T1000 (cell line): ENCODE measurements at regions not wholly inside any gene's neighbourhood (a gene's known extent, or its start where the extent isn't known, plus 50 kb on each side); places are given as distances from the start of the nearest gene placed in this dataset.

Experiments
- DNase-seq: peaks from one replicate; lab custom pipeline; 2025; ENCODE audit warnings: mixed read lengths; lab: John Stamatoyannopoulos, UW

DNA sequence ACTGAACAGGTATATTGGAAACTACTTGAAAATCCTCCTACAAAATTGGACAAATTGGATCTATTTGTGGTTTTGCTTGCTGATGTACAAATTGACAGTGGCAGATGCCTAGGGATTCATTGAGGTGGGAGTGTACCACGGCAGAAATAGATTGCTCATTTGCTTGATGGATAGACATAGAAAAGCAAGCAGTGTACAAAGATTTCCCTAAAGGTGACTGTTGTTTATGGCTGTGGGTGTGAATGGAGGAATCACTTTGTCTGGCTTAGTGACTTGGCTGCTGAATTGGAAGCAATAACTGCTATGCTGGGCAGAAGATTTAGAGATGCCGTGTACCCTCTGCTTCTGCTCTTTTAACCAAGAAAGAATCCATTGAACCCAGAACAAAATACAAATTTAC is 191.0 kb upstream of the GRID2 start:
- no peak for DNase-seq

DNA sequence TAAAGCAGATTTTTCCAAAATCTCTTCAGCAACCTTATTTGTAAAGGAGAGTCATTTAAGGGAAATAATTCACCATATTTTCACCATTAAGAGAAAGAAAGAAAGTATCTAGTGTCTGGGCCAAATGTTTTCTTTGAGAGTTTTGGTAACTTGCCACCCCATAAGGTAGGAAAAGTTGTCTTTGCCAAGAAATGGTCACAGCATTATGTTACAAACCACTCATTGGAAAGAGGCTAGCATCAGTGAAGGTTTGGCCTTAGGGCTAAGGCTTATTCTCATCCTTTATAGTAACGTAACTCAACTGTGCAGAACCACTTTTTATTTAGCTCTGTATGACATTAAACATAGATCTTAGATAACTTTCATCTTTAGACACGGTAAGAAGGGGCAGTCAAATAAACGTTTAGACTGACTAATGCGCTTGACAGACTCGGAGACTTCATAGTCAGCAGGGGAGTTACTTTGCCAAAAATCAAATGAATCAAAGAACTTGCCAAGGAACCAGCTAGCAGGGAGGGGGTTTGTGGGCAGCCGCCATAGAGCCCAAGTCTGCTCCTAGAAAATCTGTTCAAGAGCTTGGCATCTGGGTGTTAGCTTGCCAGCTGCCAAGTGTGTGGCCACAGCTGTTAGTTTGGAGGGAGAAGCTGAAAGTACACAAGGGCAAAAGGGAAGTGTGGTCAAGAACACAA is 182.8 kb upstream of the GRID2 start:
- no peak for DNase-seq

DNA sequence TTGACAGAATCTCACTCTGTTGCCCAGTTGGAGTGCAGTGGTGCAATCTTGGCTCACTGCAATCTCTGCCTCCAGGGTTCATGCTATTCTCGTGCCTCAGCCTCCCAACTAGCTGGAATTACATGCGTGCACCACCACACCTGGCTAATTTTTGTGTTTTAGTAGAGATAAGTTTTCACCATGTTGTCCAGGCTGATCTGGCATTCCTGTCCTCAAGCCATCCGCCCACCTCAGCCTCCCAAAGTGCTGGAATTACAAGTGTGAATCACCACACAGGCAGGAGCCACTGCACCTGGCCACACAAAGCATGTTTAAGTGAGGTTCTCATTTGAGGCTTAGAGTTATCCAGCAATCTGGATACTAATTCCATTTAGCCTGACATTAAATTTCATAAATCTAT is 180.9 kb upstream of the GRID2 start:
- no peak for DNase-seq

DNA sequence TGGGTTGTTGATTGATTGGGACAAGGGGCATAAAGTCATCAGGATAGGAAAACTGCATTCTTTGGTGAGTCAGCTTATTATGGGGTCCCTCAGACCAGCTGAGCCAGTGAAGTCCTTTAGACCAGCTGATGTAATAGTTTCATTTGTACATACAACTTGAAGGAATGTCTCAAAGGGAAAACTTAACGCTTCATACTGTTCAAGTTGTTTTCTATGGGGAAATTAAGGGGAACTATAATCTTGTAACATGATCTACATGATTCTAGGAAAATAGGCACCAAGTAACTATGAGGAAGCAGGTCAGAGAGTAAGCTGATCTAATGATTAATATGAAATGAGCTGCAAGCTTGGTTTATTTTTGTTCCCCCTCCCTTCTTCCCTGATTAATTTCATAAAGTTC is 175.1 kb upstream of the GRID2 start:
- no peak for DNase-seq

DNA sequence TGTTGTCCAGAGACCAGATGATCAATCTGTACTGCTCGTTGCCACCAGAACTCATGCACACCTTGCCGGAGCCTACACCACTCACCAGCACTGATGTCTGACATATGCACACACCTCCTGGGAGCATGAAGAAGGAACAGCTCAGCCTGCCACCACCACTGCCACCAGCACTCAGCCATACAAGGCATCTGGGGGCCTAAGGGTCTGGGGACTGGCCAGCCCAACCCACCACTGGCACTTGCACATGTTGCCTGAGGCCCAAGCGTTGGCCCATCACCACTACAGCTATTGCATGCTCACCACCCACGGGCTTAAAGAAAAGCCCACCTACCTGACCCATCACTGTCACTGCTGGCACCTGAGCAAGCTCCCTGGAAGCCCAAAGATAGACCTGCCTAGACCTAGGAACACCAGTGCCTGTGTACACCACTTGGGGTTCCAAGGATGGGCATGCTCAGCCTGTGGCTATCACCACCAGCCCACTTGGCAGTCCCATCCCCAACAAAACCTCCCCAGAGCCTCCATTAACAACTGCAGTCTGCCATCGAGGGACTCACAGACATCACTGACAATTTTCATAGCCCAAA is 174.3 kb upstream of the GRID2 start:
- DNase-seq, result no peak

DNA sequence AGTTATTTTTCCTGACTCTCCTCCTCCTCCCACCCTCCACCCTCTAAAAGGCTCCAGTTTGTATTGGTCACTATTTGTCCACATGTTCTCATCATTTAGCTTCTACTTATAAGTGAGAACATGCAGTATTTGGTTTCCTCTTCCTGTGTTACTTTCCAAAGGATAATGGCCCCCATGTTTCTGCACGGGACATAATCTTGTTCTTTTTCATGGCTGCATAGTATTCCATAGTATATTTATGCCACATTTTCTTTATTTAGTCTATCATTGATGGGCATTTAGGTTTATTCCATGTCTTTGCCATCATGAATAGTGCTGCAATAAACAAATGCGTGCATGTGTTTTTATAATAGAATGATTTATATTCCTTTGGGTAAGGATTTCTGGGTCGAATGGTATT is 167.3 kb upstream of the GRID2 start:
- no peak for DNase-seq

DNA sequence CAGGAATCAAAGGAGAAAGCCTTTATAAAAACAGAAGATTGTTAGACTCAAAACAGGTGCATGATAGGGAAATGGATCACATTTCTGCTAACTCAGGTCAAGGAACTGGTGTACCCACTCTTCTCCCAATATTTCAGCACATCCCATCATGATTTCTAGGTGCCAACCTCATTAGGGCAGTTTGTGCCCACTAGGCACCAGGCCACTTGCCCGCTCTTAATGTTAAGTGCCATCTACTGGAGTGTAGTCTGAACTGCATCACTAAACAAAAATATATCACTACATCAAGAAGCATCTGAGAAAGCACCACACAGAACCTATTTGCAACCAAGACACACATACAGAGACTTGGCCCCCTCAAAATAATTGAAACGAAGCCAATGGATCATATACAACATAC is 140.4 kb upstream of the GRID2 start:
- DNase-seq, result no peak

DNA sequence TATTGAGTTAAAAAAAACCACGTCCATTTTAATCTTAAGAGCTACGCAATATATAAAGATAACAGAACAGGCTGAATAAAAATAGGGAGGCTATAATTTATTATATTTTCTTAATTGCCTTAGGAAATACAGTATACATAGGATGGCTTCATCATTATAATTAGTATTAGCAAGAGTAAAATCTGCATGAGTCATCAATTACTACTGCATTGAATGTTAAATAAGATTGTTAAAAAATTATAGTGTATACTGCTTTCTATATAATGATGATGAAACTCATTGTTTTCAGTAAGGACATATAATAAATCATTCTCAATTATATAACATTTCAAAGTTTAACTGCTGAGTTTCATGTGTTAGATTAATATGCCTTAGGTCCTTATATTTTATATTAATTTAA is 133.4 kb upstream of the GRID2 start:
- DNase-seq, result no peak

DNA sequence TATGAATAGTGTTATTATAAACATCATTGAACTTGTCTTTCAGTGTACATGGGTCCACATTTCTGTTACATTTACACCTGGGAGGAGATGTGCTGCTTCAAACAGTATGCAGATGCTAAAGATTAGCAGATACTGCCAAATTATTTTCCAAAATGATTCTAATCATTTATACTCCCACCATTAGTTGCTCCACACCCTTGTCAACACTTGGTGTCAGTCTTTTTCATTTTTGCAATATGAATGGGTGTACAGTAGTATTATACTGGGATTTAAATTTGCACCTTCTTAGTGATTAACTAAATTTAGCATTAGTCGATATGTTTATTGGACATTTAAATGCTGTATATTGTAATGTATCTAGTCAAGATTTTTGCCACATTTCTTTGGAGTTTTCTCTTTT is 131.6 kb upstream of the GRID2 start:
- DNase-seq, result no peak

DNA sequence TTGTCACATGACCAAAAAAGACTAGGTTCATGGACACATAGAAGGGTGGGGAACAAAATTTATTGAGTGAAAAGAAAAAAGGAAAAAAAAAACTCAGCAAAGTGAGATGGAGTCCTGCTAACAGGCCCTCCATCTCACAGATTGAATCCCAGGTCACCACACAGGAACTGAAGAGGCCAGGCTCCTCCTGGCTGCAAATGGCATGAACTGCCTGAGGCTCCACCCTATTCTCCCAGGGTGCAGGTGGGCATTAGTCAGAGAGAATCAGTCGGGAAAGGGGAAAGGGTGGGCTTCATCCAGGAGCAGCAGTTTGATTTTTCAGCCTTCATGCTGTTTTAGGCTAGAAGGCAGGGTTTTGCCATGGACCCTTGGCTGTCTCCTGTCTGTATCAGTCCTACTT is 128.5 kb upstream of the GRID2 start:
- no peak for DNase-seq

DNA sequence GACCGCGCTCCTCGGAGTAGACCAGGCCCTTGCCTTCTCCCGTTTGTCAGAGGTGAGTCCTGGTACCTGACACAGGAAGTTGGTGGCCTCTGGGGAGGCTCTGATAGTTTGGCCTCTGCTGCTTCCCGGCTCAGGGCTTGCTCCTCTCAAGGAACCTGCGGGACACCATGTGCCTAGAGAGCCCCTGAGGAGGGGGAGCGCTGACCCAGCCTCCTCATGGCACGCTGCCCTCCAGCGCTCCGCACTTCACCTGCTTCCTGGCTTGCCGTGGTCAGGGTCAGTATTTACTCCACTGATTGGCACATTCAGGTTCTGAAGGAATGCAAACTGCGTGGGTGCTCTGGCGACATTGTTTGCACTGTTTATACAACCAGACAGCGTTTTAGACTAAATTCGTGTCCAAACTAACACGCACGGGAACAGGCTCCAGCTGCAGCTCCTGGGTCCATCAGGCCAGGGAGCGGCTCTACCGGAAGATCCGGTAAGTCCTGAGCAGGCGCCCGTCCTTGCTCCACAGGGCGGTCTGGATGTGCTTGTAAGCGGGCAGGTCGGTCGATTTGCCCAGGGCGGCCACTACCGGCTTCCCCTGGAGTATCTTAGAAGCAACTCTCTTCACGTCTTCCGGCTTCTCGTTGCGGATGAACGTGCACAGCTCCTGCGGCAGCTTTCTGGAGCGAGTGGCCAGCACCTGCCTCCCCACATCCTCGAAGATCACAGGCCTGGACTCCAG is 121.6 kb upstream of the GRID2 start:
- DNase-seq, result no peak

DNA sequence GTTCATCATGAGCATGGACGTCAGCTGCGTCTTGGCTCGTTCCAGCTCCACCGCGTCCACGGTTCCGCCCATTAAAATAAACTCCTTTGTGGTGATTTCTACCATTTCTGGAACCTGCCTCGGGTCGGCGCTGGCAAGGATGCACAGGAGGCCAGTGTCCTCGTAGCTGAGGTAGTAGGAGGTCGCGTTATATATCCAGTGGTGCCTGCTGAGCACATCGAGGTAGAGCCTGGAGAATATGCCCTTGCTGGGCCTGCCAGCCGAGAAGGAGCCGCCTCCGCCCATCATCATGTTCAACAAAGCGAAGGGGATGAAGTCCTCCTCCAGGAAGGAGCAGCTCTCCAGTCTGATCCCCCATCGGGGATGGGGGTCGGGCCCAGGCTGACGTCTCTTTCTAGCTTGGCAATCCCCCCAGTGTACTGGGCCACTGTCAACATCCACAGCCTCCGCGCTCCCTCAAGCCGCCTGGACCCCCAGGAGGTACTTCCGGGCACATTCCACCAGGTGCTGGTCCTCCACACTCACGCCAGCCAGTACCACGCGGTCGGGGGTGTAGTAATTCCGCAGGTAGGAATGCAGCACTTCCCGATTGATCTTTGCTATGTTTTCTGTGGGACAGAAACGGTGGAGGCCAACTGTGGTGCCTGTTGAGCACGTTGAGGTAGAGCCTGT is 120.9 kb upstream of the GRID2 start:
- no peak for DNase-seq

DNA sequence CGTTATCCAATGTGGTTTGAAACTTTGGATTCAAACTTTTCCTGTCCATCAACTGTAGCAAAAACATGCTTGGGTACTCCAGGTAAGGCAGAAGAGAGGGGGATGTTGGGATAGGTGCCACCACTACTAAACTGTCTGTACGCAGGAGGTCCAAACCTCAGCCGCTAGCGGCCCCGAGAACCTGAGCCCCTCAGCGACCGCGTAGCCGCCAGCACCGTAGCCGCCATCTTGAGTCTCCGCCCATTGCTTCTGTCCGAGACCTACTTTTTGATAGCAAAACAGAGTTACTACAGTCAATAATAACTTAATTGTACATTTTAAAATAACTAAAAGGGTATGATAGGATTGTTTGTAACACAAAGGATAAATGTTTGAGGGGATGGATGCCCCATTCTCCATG is 119.9 kb upstream of the GRID2 start:
- DNase-seq, result no peak

DNA sequence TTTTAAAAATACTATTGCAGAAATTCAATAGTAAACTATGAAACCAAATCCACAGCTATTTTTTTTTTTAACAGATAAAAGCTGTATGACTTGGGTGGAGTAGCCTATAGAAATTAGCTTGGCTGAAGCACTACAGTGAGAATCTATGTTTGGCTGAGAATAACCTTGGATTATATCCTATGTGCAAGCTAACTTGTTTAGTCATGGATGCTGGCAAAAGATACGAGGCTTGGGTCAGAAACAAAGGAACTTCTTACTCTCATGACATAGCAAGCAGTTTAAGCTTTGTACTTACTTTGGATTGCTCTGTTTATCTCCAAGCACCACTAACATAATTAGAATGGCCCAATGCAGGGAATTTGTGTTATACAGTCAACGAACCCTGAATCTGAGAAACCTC is 119.2 kb upstream of the GRID2 start:
- DNase-seq, result no peak

DNA sequence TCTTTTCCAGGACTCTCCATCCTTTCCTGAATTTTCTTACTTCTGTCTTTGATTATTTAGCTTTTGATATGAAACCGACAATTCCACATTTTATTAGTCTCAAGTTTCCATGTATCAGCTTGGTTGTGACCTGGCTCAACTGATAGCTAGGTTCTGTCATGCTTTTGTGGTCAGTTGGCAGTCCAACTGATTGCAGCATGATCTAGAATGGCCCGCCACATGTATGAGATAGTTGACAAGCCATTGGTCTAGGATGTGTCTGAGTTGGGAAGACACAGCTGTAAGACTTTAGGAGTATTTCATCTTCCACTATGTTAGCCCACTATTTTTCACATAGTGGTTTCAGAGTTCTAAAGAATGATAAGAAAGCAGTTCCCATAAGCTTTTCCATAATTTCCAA is 117.5 kb upstream of the GRID2 start:
- no peak for DNase-seq

DNA sequence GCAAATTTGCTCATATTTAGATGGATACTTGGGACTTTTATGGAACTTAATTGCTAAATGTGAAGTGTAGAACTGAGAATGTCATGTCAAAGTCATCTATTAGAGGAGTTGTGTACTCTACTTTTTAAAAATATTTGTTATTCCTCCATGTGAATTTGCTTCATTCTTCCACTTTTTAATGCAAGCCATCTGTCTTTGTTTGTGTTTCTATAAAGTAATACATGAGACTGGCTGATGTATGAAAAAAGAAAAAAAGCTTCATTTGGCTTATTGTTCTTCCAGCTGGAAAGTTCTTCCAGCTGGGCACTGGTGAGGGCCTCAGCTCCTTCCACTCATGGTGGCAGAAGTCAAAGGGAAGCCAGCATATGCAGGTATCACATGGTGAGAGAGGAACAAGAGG is 114.6 kb upstream of the GRID2 start:
- no peak for DNase-seq

DNA sequence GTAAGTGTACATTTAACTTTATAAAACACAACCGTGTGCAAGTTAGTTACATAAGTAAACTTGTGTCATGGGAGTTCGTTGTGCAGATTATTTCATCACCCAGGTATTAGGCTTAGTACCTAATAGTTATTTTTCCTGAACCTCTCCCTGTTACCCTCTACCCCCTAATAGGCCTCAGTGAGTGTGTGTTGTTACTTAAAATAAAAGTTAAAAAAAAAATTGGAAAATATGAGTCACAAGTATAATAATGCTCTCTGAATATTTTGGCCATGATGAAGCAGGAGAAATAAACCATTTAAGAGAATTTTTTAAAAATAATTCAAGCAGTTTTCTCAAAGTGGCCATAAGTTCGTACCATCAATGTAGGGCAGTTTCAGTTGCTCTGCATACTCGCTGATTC is 105.1 kb upstream of the GRID2 start:
- DNase-seq, result peak; percentile 2

DNA sequence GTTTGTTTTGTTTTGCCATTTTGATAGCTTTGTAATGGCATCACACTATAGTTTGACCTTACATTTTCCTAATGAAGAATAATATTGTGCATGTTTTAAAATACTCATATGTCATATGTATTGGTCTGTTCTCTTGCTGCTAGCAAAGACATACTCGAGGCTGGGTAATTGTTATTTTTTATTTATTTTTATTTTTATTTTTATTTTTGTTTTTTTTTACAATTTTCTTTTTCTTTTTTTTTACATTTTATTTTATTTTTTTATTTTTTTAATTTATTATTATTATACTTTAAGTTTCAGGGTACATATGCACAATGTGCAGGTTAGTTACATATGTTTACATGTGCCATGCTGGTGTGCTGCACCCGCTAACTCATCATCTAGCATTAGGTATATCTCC is 104.6 kb upstream of the GRID2 start:
- DNase-seq, result no peak

DNA sequence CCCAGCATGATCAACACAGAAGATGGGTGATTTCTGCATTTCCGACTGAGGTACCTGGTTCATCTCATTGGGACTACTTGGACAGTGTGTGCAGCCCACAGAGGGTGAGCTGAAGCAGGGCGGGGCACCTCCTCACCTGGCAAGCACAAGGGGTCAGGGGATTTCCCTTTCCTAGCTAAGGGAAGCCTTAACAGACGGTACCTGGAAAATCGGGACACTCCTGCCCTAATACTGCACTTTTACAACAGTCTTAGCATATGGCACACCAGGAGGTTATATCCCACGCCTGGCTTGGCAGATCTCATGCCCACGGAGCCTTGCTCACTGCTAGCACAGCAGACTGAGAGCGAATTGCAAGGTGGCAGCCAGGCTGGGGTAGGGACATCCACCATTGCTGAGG is 92.9 kb upstream of the GRID2 start:
- DNase-seq, result no peak

DNA sequence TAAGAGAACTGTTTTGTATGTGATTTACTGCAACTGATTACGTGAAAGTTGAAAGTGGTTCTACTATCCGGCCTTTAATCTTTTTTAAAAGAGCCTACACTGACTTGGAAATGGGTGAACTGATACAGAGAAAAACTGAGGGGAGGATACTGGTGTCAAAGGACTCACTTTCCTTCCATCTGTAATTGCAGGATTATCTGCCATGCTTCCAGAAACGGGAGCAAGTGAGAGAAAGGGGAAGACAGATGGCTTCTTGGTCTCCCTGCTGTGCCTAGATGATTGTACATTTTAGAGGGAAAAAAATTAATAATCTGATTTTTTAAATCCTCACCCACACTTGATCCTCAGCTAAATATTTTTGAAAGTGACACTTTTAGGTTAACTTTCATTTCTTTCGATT is 88.3 kb upstream of the GRID2 start:
- no peak for DNase-seq

DNA sequence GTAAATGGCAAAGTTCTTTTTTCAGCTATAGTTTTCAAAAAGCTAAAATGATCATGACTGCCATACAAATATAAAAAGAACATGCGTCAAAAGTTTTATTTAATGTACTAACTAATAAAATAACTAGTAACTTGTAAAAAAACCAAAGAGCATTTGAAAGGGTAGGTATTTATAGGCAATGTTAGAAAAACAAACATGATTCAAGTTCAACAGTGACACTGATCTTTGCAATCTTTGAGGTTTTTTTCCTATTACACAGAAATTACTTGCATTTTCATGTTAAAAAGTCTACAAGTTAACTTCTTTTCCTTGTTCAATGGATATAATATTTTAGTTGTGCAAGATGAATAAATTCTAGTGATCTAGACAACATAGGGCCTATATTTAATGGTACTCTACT is 72.3 kb upstream of the GRID2 start:
- DNase-seq, result no peak

DNA sequence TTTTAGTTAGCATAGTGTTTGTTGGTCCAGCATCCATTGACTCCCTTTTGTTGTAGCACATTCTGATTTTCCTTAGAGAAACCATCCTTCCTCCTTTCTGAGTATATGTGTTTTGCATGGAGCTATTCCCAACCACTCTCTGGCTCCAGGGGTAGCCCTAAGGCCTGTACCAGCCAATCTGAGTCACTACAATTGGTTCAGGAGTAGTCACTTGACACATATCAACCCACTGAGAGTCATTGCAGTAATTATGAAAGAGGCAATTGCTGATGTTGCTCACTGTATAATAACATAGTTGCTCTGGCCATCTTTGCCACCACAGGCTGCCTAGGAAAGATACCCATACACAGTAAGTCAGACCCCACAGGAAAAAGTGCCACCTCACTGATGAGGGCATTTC is 71.2 kb upstream of the GRID2 start:
- DNase-seq, result peak; percentile 49
